OCI-LY3 (cell line): ENCODE measurements at regions not wholly inside any gene's neighbourhood (a gene's known extent, or its start where the extent isn't known, plus 50 kb on each side); places are given as distances from the start of the nearest gene placed in this dataset.

Experiments
- EZH2phosphoT487 ChIP-seq: fragments of 200-600 bp; shearing (Covaris generic); IDR thresholded peaks from 2 replicates; pipeline ENCODE4 v1.6.1; 2018; ENCODE audit warnings: antibody characterized with exemption, mixed run types, low read depth
- TF ChIP-seq, protein P1 (sequence below): fragments of 200-600, 300-600 bp; sonication (generic); IDR thresholded peaks from 2 replicates; pipeline ENCODE4 v1.5.1; 2014; ENCODE audit warnings: antibody characterized with exemption, low read length, low read depth

- TF ChIP-seq, protein P1, sequence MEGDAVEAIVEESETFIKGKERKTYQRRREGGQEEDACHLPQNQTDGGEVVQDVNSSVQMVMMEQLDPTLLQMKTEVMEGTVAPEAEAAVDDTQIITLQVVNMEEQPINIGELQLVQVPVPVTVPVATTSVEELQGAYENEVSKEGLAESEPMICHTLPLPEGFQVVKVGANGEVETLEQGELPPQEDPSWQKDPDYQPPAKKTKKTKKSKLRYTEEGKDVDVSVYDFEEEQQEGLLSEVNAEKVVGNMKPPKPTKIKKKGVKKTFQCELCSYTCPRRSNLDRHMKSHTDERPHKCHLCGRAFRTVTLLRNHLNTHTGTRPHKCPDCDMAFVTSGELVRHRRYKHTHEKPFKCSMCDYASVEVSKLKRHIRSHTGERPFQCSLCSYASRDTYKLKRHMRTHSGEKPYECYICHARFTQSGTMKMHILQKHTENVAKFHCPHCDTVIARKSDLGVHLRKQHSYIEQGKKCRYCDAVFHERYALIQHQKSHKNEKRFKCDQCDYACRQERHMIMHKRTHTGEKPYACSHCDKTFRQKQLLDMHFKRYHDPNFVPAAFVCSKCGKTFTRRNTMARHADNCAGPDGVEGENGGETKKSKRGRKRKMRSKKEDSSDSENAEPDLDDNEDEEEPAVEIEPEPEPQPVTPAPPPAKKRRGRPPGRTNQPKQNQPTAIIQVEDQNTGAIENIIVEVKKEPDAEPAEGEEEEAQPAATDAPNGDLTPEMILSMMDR: no peak
- TF ChIP-seq EZH2phosphoT487: no peak
Observed at GRCh38 chr13:21882766-21883165, 211.9 kb downstream of the FGF9 start.
